ENCODE measurements at regions not wholly inside any gene's neighbourhood (a gene's known extent, or its start where the extent isn't known, plus 50 kb on each side); places are given as distances from the start of the nearest gene placed in this dataset.

DNA sequence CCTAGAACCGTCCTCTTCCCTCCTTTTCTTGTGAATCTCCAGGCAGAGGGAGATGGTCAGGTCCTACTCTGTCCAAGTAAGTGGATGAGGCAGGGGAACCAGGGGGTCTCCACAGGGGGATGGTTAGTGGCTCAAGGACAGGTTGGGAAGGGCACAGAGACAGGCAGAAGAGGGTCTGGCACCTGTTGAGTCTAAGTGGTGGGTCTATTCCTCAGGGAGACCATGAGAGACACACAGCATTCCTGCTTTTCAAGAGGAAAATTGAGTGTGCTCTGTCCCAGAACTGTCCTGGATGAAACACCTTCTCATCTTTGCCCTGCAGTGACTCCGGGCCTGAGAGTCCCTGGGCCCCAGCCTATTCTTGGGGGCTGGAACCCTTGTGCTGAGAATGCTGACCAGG, 184.8 kb upstream of the GALNT17 start:
- H4K20me1 ChIP-seq (ENCODE audit: low read depth, low read length): no peaks in the 10 kb centered on the region
- no peaks in the 10 kb centered on the region for H3K27me3 ChIP-seq (ENCODE audit: low read length)
- H3K9ac ChIP-seq (ENCODE audit: low read length): no peak overlapping the region
- H3K4me3 ChIP-seq (ENCODE audit: insufficient read depth, low read length, poor library complexity, severe bottlenecking): no peak overlapping the region
- H2AFZ ChIP-seq (ENCODE audit: low read depth, low read length, severe bottlenecking): no peak overlapping the region
- no peak for TF ChIP-seq EZH2phosphoT487 (conservative IDR thresholded peaks at IDR 0.05; ENCODE audit: low read length)
- TF ChIP-seq, protein P1, sequence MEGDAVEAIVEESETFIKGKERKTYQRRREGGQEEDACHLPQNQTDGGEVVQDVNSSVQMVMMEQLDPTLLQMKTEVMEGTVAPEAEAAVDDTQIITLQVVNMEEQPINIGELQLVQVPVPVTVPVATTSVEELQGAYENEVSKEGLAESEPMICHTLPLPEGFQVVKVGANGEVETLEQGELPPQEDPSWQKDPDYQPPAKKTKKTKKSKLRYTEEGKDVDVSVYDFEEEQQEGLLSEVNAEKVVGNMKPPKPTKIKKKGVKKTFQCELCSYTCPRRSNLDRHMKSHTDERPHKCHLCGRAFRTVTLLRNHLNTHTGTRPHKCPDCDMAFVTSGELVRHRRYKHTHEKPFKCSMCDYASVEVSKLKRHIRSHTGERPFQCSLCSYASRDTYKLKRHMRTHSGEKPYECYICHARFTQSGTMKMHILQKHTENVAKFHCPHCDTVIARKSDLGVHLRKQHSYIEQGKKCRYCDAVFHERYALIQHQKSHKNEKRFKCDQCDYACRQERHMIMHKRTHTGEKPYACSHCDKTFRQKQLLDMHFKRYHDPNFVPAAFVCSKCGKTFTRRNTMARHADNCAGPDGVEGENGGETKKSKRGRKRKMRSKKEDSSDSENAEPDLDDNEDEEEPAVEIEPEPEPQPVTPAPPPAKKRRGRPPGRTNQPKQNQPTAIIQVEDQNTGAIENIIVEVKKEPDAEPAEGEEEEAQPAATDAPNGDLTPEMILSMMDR (IDR thresholded peaks at IDR 0.05; ENCODE audit: insufficient read depth, low read length, poor library complexity, severe bottlenecking): no peak
- H3K36me3 ChIP-seq (ENCODE audit: low read length): no peaks in the 10 kb centered on the region
- no peaks in the 10 kb centered on the region for H3F3A ChIP-seq (ENCODE audit: insufficient read depth)
- no peaks in the 10 kb centered on the region for H3K9me2 ChIP-seq (replicated peaks; ENCODE audit: insufficient read depth, low read length)
- H3K27ac ChIP-seq (ENCODE audit: low read depth, low read length): no peak overlapping the region
- no peaks in the 10 kb centered on the region for H3K79me2 ChIP-seq (ENCODE audit: insufficient read depth, low read length)
- H3K4me2 ChIP-seq (ENCODE audit: low read depth, low read length, poor library complexity, severe bottlenecking): no peak overlapping the region
- peaks cover 5% of the 10 kb centered on the region; the same call in 1 of the 2 replicates for H3K9me3 ChIP-seq (ENCODE audit: insufficient read depth, low read length)

DNA sequence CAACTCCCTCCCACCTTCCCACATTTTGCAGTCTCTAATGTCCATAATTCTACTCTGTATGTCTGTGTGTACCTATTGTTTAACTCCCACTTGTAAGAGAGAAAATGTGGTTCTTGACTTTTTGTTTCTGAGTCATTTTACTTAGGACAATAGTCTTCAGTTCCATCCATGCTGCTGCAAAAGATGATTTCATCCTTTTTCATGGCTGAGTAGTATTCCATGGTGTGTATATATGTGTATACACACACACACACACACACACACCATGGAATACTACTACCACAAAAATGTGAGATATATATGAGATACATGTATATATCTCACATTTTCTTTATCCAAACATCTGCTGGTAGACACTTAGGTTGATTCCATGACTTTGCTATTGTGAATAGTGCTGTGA, 182.1 kb upstream of the GALNT17 start:
- H3K9me3 ChIP-seq (ENCODE audit: insufficient read depth, low read length): peaks cover 5% of the 10 kb centered on the region; the same call in 1 of the 2 replicates
- H3K4me2 ChIP-seq (ENCODE audit: low read depth, low read length, poor library complexity, severe bottlenecking): no peak overlapping the region
- H4K20me1 ChIP-seq (ENCODE audit: low read depth, low read length): no peaks in the 10 kb centered on the region
- H3K4me3 ChIP-seq (ENCODE audit: insufficient read depth, low read length, poor library complexity, severe bottlenecking): no peak overlapping the region
- TF ChIP-seq, protein P1 (IDR thresholded peaks at IDR 0.05; ENCODE audit: insufficient read depth, low read length, poor library complexity, severe bottlenecking): no peak
- TF ChIP-seq EZH2phosphoT487 (conservative IDR thresholded peaks at IDR 0.05; ENCODE audit: low read length): no peak
- no peaks in the 10 kb centered on the region for H3K27me3 ChIP-seq (ENCODE audit: low read length)
- H3F3A ChIP-seq (ENCODE audit: insufficient read depth): no peaks in the 10 kb centered on the region
- H3K36me3 ChIP-seq (ENCODE audit: low read length): no peaks in the 10 kb centered on the region
- H3K79me2 ChIP-seq (ENCODE audit: insufficient read depth, low read length): no peaks in the 10 kb centered on the region
- no peak overlapping the region for H3K27ac ChIP-seq (ENCODE audit: low read depth, low read length)
- no peak overlapping the region for H3K9ac ChIP-seq (ENCODE audit: low read length)
- no peaks in the 10 kb centered on the region for H3K9me2 ChIP-seq (replicated peaks; ENCODE audit: insufficient read depth, low read length)
- H2AFZ ChIP-seq (ENCODE audit: low read depth, low read length, severe bottlenecking): no peak overlapping the region

DNA sequence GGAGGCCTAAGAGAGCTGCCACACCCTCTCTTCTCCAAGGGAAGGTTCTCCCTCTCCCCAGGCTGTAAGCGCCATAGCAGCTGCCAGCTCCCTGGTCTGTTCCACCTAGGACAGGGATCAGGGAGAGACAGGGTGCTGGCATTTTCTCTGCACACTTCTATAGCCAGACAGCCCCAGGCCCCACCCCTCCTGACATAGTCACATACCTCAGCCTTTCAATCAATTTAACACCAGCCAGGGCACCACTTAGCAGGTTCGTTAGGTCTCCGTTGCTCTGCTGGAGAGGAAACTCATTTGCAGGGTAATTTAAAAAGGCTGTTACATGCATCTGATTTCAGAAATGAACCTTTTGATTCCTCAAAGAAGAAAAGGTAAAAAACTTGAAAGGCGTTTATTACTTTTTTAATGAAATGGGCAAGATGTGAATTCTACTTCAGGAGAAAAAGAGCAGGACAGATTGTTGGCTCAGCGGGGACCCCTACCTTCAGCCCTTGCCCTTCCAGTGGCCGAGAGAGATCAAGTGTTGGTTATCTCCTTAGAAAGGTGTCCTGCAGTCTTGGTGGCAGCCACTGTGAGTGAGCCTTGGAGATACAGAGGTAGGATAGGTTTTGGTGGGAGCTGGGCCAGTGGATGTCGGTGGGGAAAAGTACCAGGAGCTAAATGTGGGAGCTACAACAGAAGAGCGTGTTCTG, 180.5 kb upstream of the GALNT17 start:
- Histone ChIP-seq H3K27me3 (ENCODE audit: low read length) (no peaks in the 10 kb centered on the region), H2AFZ (ENCODE audit: low read depth, low read length, severe bottlenecking) (no peak overlapping the region), H3F3A (ENCODE audit: insufficient read depth) (no peaks in the 10 kb centered on the region), H3K36me3 (ENCODE audit: low read length) (no peaks in the 10 kb centered on the region), H3K4me2 (ENCODE audit: low read depth, low read length, poor library complexity, severe bottlenecking) (no peak overlapping the region), H3K9ac (ENCODE audit: low read length) (no peak overlapping the region), H3K4me3 (ENCODE audit: insufficient read depth, low read length, poor library complexity, severe bottlenecking) (no peak overlapping the region), H3K79me2 (ENCODE audit: insufficient read depth, low read length) (no peaks in the 10 kb centered on the region), H3K27ac (ENCODE audit: low read depth, low read length) (no peak overlapping the region), H4K20me1 (ENCODE audit: low read depth, low read length) (no peaks in the 10 kb centered on the region), H3K9me3 (ENCODE audit: insufficient read depth, low read length) (peaks cover 5% of the 10 kb centered on the region; the same call in 1 of the 2 replicates), H3K9me2 (replicated peaks; ENCODE audit: insufficient read depth, low read length) (no peaks in the 10 kb centered on the region)
- TF ChIP-seq, protein P1 (IDR thresholded peaks at IDR 0.05; ENCODE audit: insufficient read depth, low read length, poor library complexity, severe bottlenecking): no peak
